Progenitor cell of endocrine pancreas (in vitro differentiated cells): ENCODE measurements at regions not wholly inside any gene's neighbourhood (a gene's known extent, or its start where the extent isn't known, plus 50 kb on each side); places are given as distances from the start of the nearest gene placed in this dataset.

ENCODE experiments used
- DNase-seq: peaks from one replicate; pipeline ENCODE4 v3.0.0; 2021; ENCODE audit warnings: low spot score; ENCODE audit not compliant: unreplicated experiment
- H3K27ac Mint-ChIP-seq: 2 replicates; pipeline ENCODE4 v1.8.0; 2021; ENCODE audit warnings: mild to moderate bottlenecking, moderate library complexity, mixed read lengths
- H3K27me3 Mint-ChIP-seq: 2 replicates; pipeline ENCODE4 v1.8.0; 2021; ENCODE audit warnings: mixed read lengths
- H3K36me3 Mint-ChIP-seq: 2 replicates; pipeline ENCODE4 v1.8.0; 2022; ENCODE audit warnings: mixed read lengths; ENCODE audit not compliant: insufficient read depth
- H3K4me1 Mint-ChIP-seq: 2 replicates; pipeline ENCODE4 v1.8.0; 2021; ENCODE audit warnings: low read depth, mixed read lengths
- H3K4me3 Mint-ChIP-seq: 2 replicates; pipeline ENCODE4 v1.8.0; 2021; ENCODE audit warnings: low read depth, mild to moderate bottlenecking, moderate library complexity, mixed read lengths
- H3K9me3 Mint-ChIP-seq: 2 replicates; pipeline ENCODE4 v1.8.0; 2021; ENCODE audit warnings: low read depth, mixed read lengths
- TF ChIP-seq, protein P1 (sequence below): fragments of 200-600 bp; sonication (generic); IDR thresholded peaks from one replicate; pipeline ENCODE4 v1.5.0; 2021; ENCODE audit warnings: antibody characterized with exemption, mild to moderate bottlenecking; ENCODE audit not compliant: unreplicated experiment

DNA sequence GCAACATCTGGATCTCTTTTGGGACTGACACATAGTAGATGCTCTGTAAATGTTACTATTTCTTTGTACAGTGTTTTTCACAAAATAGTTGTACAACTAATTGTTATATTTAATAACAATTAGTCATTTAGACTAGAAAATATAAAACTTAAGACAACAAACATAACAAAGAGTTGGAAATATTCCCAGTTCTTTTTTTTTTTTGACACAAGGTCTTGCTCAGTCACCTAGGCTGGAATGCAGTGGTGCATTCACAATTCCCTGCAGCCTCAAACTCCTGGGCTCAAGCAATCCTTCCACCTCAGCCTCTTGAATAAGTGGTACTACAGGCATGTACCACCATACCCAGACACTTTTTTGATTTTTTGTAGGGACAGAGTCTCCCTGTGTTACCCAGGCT lies 105.8 kb downstream of the UTRN start:
- Mint-ChIP-seq H3K27me3 (no peaks in the 10 kb centered on the region), H3K4me3 (no peak overlapping the region), H3K9me3 (no peaks in the 10 kb centered on the region), H3K27ac (no peak overlapping the region), H3K4me1 (peaks cover 21% of the 10 kb centered on the region), H3K36me3 (peaks cover 11% of the 10 kb centered on the region)
- no peak for DNase-seq
- TF ChIP-seq, protein P1, sequence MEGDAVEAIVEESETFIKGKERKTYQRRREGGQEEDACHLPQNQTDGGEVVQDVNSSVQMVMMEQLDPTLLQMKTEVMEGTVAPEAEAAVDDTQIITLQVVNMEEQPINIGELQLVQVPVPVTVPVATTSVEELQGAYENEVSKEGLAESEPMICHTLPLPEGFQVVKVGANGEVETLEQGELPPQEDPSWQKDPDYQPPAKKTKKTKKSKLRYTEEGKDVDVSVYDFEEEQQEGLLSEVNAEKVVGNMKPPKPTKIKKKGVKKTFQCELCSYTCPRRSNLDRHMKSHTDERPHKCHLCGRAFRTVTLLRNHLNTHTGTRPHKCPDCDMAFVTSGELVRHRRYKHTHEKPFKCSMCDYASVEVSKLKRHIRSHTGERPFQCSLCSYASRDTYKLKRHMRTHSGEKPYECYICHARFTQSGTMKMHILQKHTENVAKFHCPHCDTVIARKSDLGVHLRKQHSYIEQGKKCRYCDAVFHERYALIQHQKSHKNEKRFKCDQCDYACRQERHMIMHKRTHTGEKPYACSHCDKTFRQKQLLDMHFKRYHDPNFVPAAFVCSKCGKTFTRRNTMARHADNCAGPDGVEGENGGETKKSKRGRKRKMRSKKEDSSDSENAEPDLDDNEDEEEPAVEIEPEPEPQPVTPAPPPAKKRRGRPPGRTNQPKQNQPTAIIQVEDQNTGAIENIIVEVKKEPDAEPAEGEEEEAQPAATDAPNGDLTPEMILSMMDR = no peak

DNA sequence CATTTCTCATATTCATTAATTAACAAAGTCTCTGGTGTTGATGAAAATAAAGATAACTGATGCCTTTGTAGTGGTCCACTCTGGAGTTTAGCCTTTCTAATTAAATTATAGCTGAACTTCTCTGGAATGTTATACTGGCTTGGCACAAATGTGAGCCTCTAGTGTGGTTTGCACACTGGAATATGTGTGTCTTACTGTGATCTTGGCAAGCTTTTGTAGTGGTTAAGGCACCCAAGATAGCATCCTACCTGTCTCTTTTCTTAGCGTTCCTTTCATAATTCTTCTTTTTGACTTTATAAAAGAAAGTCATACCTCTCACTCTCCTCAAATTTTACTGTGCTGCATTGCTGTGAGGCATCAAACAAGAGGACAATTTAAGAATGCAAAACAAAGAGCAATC lies 107.4 kb downstream of the UTRN start:
- H3K27me3 Mint-ChIP-seq = no peaks in the 10 kb centered on the region
- no peaks in the 10 kb centered on the region for H3K9me3 Mint-ChIP-seq
- no peak overlapping the region for H3K4me3 Mint-ChIP-seq
- peaks cover 16% of the 10 kb centered on the region for H3K36me3 Mint-ChIP-seq
- H3K27ac Mint-ChIP-seq = no peak overlapping the region
- TF ChIP-seq, protein P1 = no peak
- DNase-seq = no peak
- peaks cover 21% of the 10 kb centered on the region for H3K4me1 Mint-ChIP-seq

DNA sequence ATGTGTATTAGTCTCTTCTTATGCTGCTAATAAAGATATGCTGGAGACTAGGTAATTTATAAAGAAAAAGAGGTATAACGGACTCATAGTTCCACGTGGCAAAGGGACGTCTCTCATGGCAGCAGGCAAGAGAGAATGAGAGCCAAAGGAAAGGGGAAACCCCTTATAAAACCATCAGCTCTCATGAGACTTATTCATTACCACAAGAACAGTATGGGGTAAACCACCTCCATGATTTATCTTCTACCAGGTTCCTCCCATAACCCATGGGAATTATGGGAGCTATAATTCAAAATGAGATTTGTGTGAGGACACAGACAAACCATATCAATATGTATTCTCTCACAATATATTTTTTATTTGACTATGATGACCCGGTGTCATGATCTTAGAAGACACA lies 109.1 kb downstream of the UTRN start:
- Mint-ChIP-seq H3K9me3 (peaks cover 10% of the 10 kb centered on the region), H3K36me3 (peaks cover 23% of the 10 kb centered on the region), H3K27ac (no peak overlapping the region), H3K27me3 (no peaks in the 10 kb centered on the region), H3K4me3 (no peak overlapping the region), H3K4me1 (peaks cover 12% of the 10 kb centered on the region)
- DNase-seq = no peak
- TF ChIP-seq, protein P1 = no peak

DNA sequence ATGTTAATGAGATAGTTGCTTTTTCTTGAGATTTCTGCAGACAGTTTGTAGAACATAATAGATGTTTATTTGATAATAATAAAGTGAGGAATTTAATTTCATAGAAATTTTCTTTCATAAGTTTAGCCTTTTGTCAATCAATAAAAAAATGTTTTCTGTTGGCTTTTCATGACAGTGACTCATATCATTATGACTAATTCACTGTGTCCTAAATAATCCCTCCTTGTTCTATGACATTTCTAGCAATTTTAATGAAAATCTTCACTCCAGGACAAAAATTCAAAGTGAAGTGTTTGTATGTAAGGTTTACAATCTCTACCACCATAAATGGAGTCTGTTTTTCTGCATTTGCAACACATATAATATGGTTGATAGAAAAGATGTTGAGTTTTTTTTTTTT lies 109.9 kb downstream of the UTRN start:
- no peak overlapping the region for H3K4me3 Mint-ChIP-seq
- TF ChIP-seq, protein P1 = no peak
- no peak overlapping the region for H3K27ac Mint-ChIP-seq

DNA sequence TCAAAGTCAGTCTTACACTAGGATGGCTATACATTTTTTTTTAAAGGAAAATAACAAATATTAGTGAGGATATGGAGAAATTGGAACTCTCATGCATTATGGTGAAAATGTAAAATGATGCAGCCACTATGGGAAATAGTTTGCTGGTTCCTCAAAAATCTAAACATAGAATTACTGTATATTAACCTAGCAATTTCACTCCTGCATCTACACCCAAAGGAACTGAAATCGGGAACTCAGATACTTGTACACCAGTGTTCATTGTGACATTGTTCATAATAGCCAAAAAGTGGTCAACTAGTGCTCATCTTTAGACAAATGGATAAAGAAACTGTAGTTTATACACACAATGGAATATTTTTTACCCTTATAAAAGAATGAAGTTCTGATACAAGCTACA lies 110.7 kb downstream of the UTRN start:
- H3K27me3 Mint-ChIP-seq = no peaks in the 10 kb centered on the region
- no peak for DNase-seq
- peaks cover 7% of the 10 kb centered on the region for H3K4me1 Mint-ChIP-seq
- peaks cover 12% of the 10 kb centered on the region for H3K9me3 Mint-ChIP-seq
- TF ChIP-seq, protein P1 = no peak
- peaks cover 27% of the 10 kb centered on the region for H3K36me3 Mint-ChIP-seq
- H3K27ac Mint-ChIP-seq = no peak overlapping the region
- no peak overlapping the region for H3K4me3 Mint-ChIP-seq

More for the DNA sequence above, 109.9 kb downstream of the UTRN start:
- no peak for DNase-seq
- Mint-ChIP-seq H3K27me3 (no peaks in the 10 kb centered on the region), H3K4me1 (peaks cover 10% of the 10 kb centered on the region), H3K9me3 (peaks cover 12% of the 10 kb centered on the region), H3K36me3 (peaks cover 27% of the 10 kb centered on the region)
